GM13976 (cell line): ENCODE measurements at regions not wholly inside any gene's neighbourhood (a gene's known extent, or its start where the extent isn't known, plus 50 kb on each side); places are given as distances from the start of the nearest gene placed in this dataset.

Source experiments
- DNase-seq: peaks from one replicate; pipeline ENCODE4 v3.0.0; 2012; ENCODE audit warnings: low spot score
- in situ Hi-C: fragments of 300-500 bp; cut with MboI; formaldehyde crosslinking; loops from one replicate; pipeline ENCODE4 v1.12.0; 2022; ENCODE audit warnings: low sequenced_read_pairs, mixed read lengths, inconsistent platforms; ENCODE audit not compliant: unreplicated experiment
- TF ChIP-seq, protein P1 (sequence below): IDR thresholded peaks from 2 replicates; pipeline ENCODE4 v1.5.1; 2012; ENCODE audit warnings: borderline replicate concordance, mild to moderate bottlenecking; ENCODE audit not compliant: insufficient read depth; ENCODE audit errors: extremely low read depth, missing control alignments, control extremely low read depth

DNA sequence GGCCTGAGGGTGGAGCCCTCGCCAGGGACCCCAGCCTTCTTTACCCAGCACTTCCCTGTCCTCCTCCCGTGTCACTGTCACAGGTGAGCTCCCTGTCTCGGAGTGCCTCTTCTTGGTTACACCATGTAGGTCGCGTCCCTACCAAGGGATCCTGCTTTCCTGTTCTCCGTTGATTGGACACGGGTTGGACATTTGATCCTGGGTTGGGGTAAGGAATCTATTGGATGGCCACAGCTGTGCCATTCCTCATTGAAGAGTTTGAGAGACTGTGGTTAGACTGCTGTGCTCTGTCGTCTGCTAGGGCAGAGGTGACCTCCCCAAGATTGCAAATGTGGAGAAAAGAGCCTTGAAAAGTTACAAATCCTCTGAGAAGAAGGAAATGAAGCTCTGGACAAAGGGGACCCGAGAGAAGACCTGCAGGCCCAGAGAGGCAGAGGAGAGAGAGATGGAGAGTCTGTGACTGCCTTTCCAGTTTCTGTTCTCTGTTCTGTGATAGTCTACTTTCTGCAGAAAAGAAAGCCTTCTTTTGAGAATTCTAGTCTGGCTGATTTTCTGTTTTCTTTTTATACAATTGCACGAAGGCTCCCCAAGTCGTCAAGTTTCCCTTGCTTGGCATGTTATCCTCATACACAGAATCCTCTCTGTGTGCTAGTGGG, 325.7 kb upstream of the RGMA start:
- no peak for DNase-seq
- TF ChIP-seq, protein P1, sequence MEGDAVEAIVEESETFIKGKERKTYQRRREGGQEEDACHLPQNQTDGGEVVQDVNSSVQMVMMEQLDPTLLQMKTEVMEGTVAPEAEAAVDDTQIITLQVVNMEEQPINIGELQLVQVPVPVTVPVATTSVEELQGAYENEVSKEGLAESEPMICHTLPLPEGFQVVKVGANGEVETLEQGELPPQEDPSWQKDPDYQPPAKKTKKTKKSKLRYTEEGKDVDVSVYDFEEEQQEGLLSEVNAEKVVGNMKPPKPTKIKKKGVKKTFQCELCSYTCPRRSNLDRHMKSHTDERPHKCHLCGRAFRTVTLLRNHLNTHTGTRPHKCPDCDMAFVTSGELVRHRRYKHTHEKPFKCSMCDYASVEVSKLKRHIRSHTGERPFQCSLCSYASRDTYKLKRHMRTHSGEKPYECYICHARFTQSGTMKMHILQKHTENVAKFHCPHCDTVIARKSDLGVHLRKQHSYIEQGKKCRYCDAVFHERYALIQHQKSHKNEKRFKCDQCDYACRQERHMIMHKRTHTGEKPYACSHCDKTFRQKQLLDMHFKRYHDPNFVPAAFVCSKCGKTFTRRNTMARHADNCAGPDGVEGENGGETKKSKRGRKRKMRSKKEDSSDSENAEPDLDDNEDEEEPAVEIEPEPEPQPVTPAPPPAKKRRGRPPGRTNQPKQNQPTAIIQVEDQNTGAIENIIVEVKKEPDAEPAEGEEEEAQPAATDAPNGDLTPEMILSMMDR: no peak
- in situ Hi-C loops: no loop called here

DNA sequence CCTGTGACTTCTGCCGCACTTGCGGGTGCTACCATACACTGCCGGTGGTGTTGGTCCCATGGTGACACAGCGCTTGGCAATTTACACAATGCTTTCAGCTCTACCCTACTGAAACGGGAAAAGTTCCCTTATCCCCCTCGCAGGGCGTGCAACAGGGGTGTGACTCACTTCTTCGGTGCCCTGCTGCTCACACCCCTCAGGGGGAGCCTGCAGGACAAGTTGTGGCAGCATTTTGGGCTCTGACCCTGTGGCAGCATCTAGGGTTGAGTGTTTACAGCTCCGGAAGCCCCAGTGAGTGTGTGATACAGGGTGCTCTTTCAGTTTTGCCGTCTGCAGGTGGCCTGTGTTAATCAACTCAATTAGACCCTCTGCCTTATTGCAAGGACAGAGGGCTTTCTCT, 324.7 kb upstream of the RGMA start:
- TF ChIP-seq, protein P1: no peak
- in situ Hi-C loops: no loop called here
- DNase-seq: no peak

- TF ChIP-seq, protein P1: no peak
- DNase-seq: no peak
- in situ Hi-C loops: no loop called here
Observed at GRCh38 chr15:93399121-93399520, 310.1 kb upstream of the RGMA start.

- in situ Hi-C loops: no loop called here
- TF ChIP-seq, protein P1: no peak
- no peak for DNase-seq
Observed at GRCh38 chr15:93389211-93389610, 300.2 kb upstream of the RGMA start.

DNA sequence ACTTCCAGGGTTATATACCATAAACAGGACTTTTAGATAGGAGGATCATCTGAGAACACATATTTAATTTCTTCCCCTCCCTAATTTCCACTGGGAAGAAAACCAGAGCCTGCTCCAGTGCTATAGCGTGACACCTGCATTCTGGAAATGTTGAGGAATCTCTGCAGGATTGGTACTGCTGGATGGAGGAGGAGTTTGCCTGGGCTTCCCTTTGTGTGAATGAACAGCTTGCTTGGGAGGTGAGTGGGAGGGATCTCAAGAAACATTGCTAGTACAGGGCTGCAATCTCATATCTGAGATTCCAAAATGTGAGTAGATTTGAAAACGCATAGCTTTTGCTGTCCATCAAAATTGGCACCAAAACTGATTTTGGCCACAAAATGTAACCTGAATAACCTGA, 295.9 kb upstream of the RGMA start:
- DNase-seq: no peak
- TF ChIP-seq, protein P1: no peak
- in situ Hi-C loops: no loop called here

DNA sequence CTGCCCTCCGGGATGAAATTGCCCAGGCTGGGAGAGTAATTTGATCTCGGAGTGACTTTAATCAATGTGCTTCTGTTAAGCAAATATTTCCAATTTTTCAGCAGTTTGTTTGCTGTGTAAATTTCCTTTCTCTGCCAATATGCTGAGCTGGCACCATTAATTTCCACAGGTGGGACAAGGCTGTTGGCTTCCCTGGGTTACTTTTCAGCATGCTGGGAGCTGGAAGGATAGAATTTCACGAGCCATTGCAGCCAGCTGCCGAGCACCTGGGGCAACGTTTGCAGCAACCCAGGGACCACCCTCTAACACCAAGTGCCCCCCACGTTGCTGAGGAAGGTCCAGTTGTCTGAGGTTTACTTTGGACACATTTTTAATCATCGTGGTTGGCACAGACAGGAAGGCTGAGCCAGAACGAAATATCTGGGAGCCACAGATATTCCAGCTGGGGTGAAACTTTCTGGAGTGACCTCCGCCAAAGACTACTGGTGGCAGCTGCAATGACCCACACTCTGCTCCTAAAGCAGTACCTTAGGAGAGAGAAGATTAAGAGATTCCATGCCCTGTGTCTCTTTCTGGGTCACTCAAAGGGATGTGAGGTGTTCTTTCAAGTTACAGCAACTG, 293.3 kb upstream of the RGMA start:
- in situ Hi-C loops: no loop called here
- TF ChIP-seq, protein P1: no peak
- no peak for DNase-seq
